ENCODE measurements at regions not wholly inside any gene's neighbourhood (a gene's known extent, or its start where the extent isn't known, plus 50 kb on each side); places are given as distances from the start of the nearest gene placed in this dataset.
A peak's percentile ranks its signal among the peaks of the same experiment; 100 is the strongest.

DNA sequence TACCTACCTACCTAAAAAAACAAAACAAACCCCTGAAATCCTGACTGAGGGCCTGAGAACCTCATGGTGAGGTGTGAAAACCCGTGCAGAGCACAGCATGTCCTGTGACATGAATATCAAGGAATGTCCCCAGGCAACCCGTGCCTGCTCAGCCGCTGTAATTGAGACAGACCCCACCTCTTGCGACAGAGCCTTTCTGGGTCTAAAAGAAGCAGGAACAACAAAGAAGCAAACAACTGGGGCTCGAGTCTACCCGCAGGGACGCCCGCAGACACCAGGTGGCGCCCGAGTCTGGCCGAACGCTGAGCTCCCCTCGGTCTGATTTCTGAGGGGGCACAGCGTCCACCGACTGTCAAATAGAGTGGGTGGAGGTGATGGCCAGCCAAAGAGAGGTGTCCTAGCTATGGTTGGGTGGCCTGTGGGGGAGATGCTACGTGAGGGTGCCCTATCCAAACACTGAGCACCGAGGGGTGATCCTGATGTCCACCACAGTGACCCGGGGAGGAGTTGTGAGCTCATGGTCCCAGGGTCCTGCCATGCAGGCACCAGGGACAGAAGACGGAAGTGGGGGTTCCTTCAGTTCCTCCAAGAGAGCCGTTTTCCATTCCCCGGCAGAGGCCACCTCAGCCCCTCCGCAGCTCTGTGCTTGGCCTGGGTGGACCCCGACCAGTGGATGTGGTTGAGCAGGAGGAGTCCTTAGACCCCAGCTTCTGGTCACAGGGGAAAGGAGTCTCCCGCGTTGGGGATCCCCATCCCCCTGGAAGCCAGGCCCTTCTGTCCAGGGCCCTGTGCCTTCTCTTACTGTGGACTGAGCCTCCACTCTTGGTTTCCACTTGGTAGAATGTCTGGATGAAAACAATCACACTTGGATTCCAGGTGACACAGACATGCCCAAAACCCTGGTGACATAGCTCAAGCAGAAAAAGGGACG, 268.2 kb downstream of the CDC5L start:
- Histone ChIP-seq H3K27ac (ENCODE audit: low read depth, low read length) (peak overlapping the region; percentile 6), H3K4me1 (ENCODE audit: insufficient read depth, low read length) (peaks cover 8% of the 10 kb centered on the region), H3K27me3 (ENCODE audit: insufficient read depth, low read length) (no peaks in the 10 kb centered on the region), H3K4me3 (ENCODE audit: low read length in 2 of 2) (no peak overlapping the region), H3K36me3 (ENCODE audit: insufficient read depth, low read length) (no peaks in the 10 kb centered on the region), H3K9me3 (ENCODE audit: control insufficient read depth in 1 of 2, low read length in 2 of 2) (no peaks in the 10 kb centered on the region)
- DNase-seq = peak; percentile 61 to 68 (median 62)
- peak overlapping the region in 7 of 8 donors; percentile 34 to 76 (median 61) for H3K4me3 Mint-ChIP-seq
- H3K27me3 Mint-ChIP-seq = peaks cover 0 to 3% of the 10 kb centered on the region in 2 donors
- POLR2A ChIA-PET (ENCODE audit: partially characterized antibody) = interaction anchor here (0.7 to 2.7 kb wide), 6 partner anchors 322 to 1059 kb away, joined by 3 to 15 read pairs (median 6); no protein-coding TSS in a partner anchor
- no peaks in the 10 kb centered on the region for H3K36me3 Mint-ChIP-seq
- peaks cover 0 to 3% (median 0%) of the 10 kb centered on the region in 8 donors for H3K9me3 Mint-ChIP-seq
- CTCF ChIA-PET (ENCODE audit: partially characterized antibody) = interaction anchor here (0.7 to 10.4 kb wide), 38 partner anchors 9 to 1379 kb away, joined by 3 to 182 read pairs (median 4); partner anchors contain the start of gene SUPT3H
- H3K27ac Mint-ChIP-seq = peak overlapping the region; percentile 30 to 94 (median 85)
- H3K4me1 Mint-ChIP-seq = peaks cover 5 to 12% (median 6%) of the 10 kb centered on the region in 4 donors
- intact Hi-C loops (cut with micrococcal nuclease) = loop anchor here (1.0 to 10.0 kb wide), 6 partner anchors 639 to 1759 kb away; no protein-coding TSS in a partner anchor

DNA sequence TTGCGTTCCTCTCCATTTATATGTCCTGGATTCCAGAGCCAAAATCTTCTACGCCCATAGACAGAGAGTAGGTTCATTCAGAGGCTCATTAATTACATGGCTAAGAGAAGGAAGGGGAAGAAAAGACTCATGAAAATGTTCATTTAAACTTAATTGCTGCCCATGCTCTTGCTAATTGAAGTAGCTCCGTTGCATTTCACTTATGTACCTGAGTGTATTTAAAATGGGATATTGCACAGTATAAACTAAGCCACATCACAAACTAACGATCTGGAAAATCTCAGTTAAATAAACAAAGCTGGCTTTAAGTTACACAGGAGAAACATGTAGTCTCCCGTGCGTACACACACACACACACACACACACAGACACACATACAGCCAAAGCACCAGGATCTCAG, 269.2 kb downstream of the CDC5L start:
- Histone ChIP-seq H3K4me3 (ENCODE audit: low read length in 2 of 2) (no peak overlapping the region), H3K27me3 (ENCODE audit: insufficient read depth, low read length) (no peaks in the 10 kb centered on the region), H3K36me3 (ENCODE audit: insufficient read depth, low read length) (no peaks in the 10 kb centered on the region), H3K9me3 (ENCODE audit: control insufficient read depth in 1 of 2, low read length in 2 of 2) (no peaks in the 10 kb centered on the region), H3K4me1 (ENCODE audit: insufficient read depth, low read length) (peaks cover 8% of the 10 kb centered on the region), H3K27ac (ENCODE audit: low read depth, low read length) (no peak overlapping the region)
- DNase-seq = no peak
- ChIA-PET CTCF (ENCODE audit: partially characterized antibody) (interaction anchor here (0.6 to 10.4 kb wide), 26 partner anchors 10 to 1274 kb away, joined by 3 to 182 read pairs (median 5); partner anchors contain the start of gene SUPT3H), POLR2A (ENCODE audit: partially characterized antibody) (interaction anchor here (1.8 to 2.7 kb wide), 2 partner anchors 321 to 1058 kb away, joined by 6 to 15 read pairs; no protein-coding TSS in a partner anchor)
- Mint-ChIP-seq H3K27me3 (peaks cover 0 to 3% of the 10 kb centered on the region in 2 donors), H3K4me3 (no peak overlapping the region), H3K27ac (peak overlapping the region in 1 of 7 donors; percentile 31), H3K9me3 (peaks cover 0 to 3% (median 0%) of the 10 kb centered on the region in 8 donors), H3K36me3 (no peaks in the 10 kb centered on the region), H3K4me1 (peaks cover 5 to 12% (median 6%) of the 10 kb centered on the region in 4 donors)
- intact Hi-C loops (cut with micrococcal nuclease) = loop anchor here (10.0 kb wide), 2 partner anchors 638 to 1758 kb away; no protein-coding TSS in a partner anchor

DNA sequence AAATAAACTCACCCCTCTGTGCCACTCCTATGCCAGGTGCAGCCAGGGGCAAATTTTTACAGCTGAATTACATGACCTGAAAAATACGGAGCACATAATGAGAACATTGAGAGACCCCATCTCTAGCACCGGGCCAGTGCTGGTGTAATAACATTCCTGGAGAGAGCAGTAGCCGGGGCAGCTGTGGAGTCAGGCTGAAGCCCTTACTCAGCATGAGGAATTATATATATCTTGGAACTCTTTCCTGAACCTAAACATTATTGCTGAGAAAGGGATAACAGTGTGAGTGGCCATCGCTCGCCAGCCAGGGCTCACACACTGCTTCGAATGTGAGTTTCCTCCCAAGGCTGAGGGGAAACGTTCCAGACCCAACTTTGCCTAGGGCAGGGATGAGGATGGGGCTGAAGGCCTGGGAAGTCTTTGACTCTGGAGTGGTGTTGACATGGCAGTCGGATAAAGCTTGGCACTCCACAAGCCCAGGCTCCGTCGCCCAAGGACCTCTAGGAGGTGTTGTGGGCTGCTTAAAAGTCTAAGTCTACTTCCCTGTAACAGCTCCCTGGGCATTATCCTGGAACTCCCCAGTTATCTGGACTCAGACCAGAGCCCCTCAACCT, 269.8 kb downstream of the CDC5L start:
- H3K9me3 Mint-ChIP-seq = peaks cover 0 to 3% (median 0%) of the 10 kb centered on the region in 8 donors
- ChIA-PET CTCF (ENCODE audit: partially characterized antibody) (interaction anchor here (0.6 to 10.4 kb wide), 13 partner anchors 10 to 1273 kb away, joined by 3 to 182 read pairs (median 13); partner anchors contain the start of gene SUPT3H), POLR2A (ENCODE audit: partially characterized antibody) (interaction anchor here (2.7 kb wide), 1 partner anchor 1057 kb away, joined by 15 read pairs; no protein-coding TSS in a partner anchor)
- DNase-seq = no peak
- intact Hi-C loops (cut with micrococcal nuclease) = loop anchor here (10.0 kb wide), 2 partner anchors 637 to 1757 kb away; no protein-coding TSS in a partner anchor
- H3K27ac Mint-ChIP-seq = no peak overlapping the region
- no peak overlapping the region for H3K4me3 Mint-ChIP-seq
- no peaks in the 10 kb centered on the region for H3K36me3 Mint-ChIP-seq
- no peaks in the 10 kb centered on the region for H3K27me3 ChIP-seq (ENCODE audit: insufficient read depth, low read length)
- H3K4me1 Mint-ChIP-seq = peaks cover 5 to 12% (median 6%) of the 10 kb centered on the region in 4 donors
- no peaks in the 10 kb centered on the region for H3K36me3 ChIP-seq (ENCODE audit: insufficient read depth, low read length)
- no peak overlapping the region for H3K4me3 ChIP-seq (ENCODE audit: low read length in 2 of 2)
- H3K27ac ChIP-seq (ENCODE audit: low read depth, low read length) = no peak overlapping the region
- H3K4me1 ChIP-seq (ENCODE audit: insufficient read depth, low read length) = peaks cover 8% of the 10 kb centered on the region
- no peaks in the 10 kb centered on the region for H3K9me3 ChIP-seq (ENCODE audit: control insufficient read depth in 1 of 2, low read length in 2 of 2)
- peaks cover 0 to 3% of the 10 kb centered on the region in 2 donors for H3K27me3 Mint-ChIP-seq

DNA sequence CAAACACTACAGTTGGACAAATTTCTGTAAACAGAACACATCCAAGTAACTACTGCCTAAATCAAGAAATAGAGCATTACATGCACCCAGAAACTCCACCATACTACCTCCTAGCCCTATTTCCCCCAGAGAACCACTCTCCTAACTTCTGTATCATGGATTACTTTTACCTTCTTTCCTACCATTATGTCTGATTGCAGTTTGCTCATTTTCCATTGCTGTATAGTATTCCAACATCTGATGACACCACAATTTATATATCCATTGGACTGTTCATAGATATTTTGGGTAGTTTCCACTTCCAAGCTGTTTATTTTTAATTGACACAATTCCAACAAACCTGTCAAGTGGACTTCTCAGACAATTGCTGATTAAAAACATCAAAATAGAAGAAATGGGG, 271.1 kb downstream of the CDC5L start:
- H3K4me1 Mint-ChIP-seq = peaks cover 5 to 12% (median 6%) of the 10 kb centered on the region in 4 donors
- H3K36me3 ChIP-seq (ENCODE audit: insufficient read depth, low read length) = no peaks in the 10 kb centered on the region
- peaks cover 8% of the 10 kb centered on the region for H3K4me1 ChIP-seq (ENCODE audit: insufficient read depth, low read length)
- CTCF ChIA-PET (ENCODE audit: partially characterized antibody) = interaction anchor here (10.4 kb wide), 1 partner anchor 1059 kb away, joined by 182 read pairs; no protein-coding TSS in a partner anchor
- no peaks in the 10 kb centered on the region for H3K9me3 ChIP-seq (ENCODE audit: control insufficient read depth in 1 of 2, low read length in 2 of 2)
- H3K4me3 ChIP-seq (ENCODE audit: low read length in 2 of 2) = no peak overlapping the region
- H3K27me3 Mint-ChIP-seq = peaks cover 0 to 1% of the 10 kb centered on the region in 2 donors
- no peak for DNase-seq
- POLR2A ChIA-PET (ENCODE audit: partially characterized antibody) = no interaction called here
- H3K36me3 Mint-ChIP-seq = no peaks in the 10 kb centered on the region
- no peaks in the 10 kb centered on the region for H3K27me3 ChIP-seq (ENCODE audit: insufficient read depth, low read length)
- no peak overlapping the region for H3K27ac ChIP-seq (ENCODE audit: low read depth, low read length)
- no peak overlapping the region for H3K4me3 Mint-ChIP-seq
- H3K9me3 Mint-ChIP-seq = peaks cover 0 to 3% (median 0%) of the 10 kb centered on the region in 8 donors
- H3K27ac Mint-ChIP-seq = no peak overlapping the region
- intact Hi-C loops (cut with micrococcal nuclease) = loop anchor here (10.0 kb wide), 2 partner anchors 636 to 1756 kb away; no protein-coding TSS in a partner anchor

DNA sequence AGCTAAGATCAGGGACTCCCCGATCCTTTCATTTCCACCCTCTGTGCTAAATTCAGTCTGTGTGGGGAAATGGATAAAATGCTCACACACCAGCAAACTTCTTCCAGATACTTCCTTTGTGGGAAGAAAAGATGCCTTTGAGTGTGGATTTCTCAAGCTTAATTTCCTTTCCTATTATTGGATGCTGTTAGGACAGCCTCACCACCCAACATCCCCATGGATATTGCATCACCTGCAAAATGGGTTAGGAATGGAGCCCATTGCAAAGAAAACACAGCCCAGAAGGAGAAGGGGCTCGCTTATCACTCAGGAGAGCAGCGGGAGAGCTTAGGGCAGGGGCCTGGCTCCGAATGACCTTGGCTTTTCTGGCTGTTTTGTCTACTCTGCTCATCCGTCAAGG, 272.2 kb downstream of the CDC5L start:
- peaks cover 0 to 3% (median 0%) of the 10 kb centered on the region in 8 donors for H3K9me3 Mint-ChIP-seq
- H3K4me3 Mint-ChIP-seq = no peak overlapping the region
- POLR2A ChIA-PET (ENCODE audit: partially characterized antibody) = no interaction called here
- Histone ChIP-seq H3K4me1 (ENCODE audit: insufficient read depth, low read length) (peaks cover 8% of the 10 kb centered on the region), H3K36me3 (ENCODE audit: insufficient read depth, low read length) (no peaks in the 10 kb centered on the region), H3K4me3 (ENCODE audit: low read length in 2 of 2) (no peak overlapping the region), H3K27ac (ENCODE audit: low read depth, low read length) (no peak overlapping the region), H3K27me3 (ENCODE audit: insufficient read depth, low read length) (no peaks in the 10 kb centered on the region), H3K9me3 (ENCODE audit: control insufficient read depth in 1 of 2, low read length in 2 of 2) (no peaks in the 10 kb centered on the region)
- H3K27ac Mint-ChIP-seq = no peak overlapping the region
- CTCF ChIA-PET (ENCODE audit: partially characterized antibody) = interaction anchor here (0.8 to 10.4 kb wide), 4 partner anchors 184 to 1263 kb away, joined by 3 to 182 read pairs (median 4); no protein-coding TSS in a partner anchor
- H3K36me3 Mint-ChIP-seq = no peaks in the 10 kb centered on the region
- no peak for DNase-seq
- intact Hi-C loops (cut with micrococcal nuclease) = loop anchor here (10.0 kb wide), 2 partner anchors 635 to 1755 kb away; no protein-coding TSS in a partner anchor
- H3K4me1 Mint-ChIP-seq = peaks cover 5 to 8% (median 6%) of the 10 kb centered on the region in 4 donors
- H3K27me3 Mint-ChIP-seq = no peaks in the 10 kb centered on the region

DNA sequence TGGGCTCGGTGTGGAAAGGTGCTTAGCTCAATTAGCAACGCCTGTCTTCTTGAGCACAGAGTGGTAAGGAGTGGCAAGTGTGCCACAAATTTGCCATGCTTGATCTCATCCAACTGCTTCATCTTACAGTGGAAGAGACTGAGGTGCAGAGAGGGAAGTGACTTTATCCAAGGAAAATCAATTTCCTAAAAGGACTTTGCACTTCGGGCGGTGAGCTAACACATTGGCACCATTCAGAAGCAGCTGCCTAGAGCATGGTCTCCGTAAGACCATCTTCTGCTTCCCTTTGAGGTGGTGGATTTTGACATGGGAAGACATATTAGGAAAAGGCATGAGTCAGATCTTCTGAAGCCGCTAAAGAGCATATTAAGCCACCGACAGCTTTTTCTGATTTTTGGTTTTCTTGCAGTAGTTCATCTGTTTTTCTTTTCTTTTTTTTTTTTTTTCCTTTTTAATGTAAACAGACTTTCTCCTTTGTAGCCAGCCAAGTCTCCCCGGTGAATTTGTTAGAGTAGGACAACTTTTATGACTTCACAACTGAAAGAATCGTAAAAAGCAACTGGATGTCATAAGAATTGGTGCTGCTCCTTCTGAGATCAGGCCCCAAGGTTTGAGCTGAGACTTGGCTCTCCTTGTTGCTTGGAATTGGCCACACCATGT, 273.2 kb downstream of the CDC5L start:
- POLR2A ChIA-PET (ENCODE audit: partially characterized antibody) = no interaction called here
- H3K4me1 Mint-ChIP-seq = peaks cover 0 to under 1% (median 0%) of the 10 kb centered on the region in 4 donors

More for the DNA sequence above, 273.2 kb downstream of the CDC5L start:
- no peak overlapping the region for H3K27ac ChIP-seq (ENCODE audit: low read depth, low read length)
- Mint-ChIP-seq H3K27me3 (no peaks in the 10 kb centered on the region), H3K27ac (no peak overlapping the region), H3K36me3 (no peaks in the 10 kb centered on the region), H3K9me3 (peaks cover 0 to 3% (median 0%) of the 10 kb centered on the region in 8 donors), H3K4me3 (no peak overlapping the region)
- H3K36me3 ChIP-seq (ENCODE audit: insufficient read depth, low read length) = no peaks in the 10 kb centered on the region
- H3K4me1 ChIP-seq (ENCODE audit: insufficient read depth, low read length) = peaks cover under 1% of the 10 kb centered on the region
- DNase-seq = no peak
- no peak overlapping the region for H3K4me3 ChIP-seq (ENCODE audit: low read length in 2 of 2)
- H3K9me3 ChIP-seq (ENCODE audit: control insufficient read depth in 1 of 2, low read length in 2 of 2) = no peaks in the 10 kb centered on the region
- CTCF ChIA-PET (ENCODE audit: partially characterized antibody) = interaction anchor here (0.7 to 10.4 kb wide), 5 partner anchors 185 to 1262 kb away, joined by 3 to 182 read pairs (median 4); no protein-coding TSS in a partner anchor
- H3K27me3 ChIP-seq (ENCODE audit: insufficient read depth, low read length) = no peaks in the 10 kb centered on the region
- intact Hi-C loops (cut with micrococcal nuclease) = no loop called here
